Motor neuron (in vitro differentiated cells): ENCODE measurements at regions not wholly inside any gene's neighbourhood (a gene's known extent, or its start where the extent isn't known, plus 50 kb on each side); places are given as distances from the start of the nearest gene placed in this dataset.

Source experiments
- ATAC-seq, 8 experiments: fragments of 200-7000 bp; cut with Tn5 transposase; replicated peaks in 6 of 8; 2 replicates each; pipeline ENCODE4 v1.8.0; 2021; ENCODE audit warnings: mild to moderate bottlenecking in 8 of 8, moderate library complexity in 8 of 8
- H3K27ac ChIP-seq, 2 donors: fragments of 250-450 bp; sonication (Bioruptor Pico); 2 replicates each; pipeline ENCODE4 v1.9.0; 2021; ENCODE audit warnings: antibody characterized with exemption in 2 of 2, mild to moderate bottlenecking in 2 of 2, moderate library complexity in 1 of 2
- H3K4me1 ChIP-seq, 2 donors: fragments of 250-450 bp; sonication (Bioruptor Pico); replicated peaks in 1 of 2; 2 replicates each; pipeline ENCODE4 v1.6.1; 2021; ENCODE audit warnings: antibody characterized with exemption in 2 of 2, mild to moderate bottlenecking in 2 of 2, moderate library complexity in 1 of 2
- H3K4me3 ChIP-seq, 5 donors: fragments of 250-450 bp; sonication (Bioruptor Pico); 2 replicates each; pipeline ENCODE4 v1.9.0; 2021; ENCODE audit warnings: antibody characterized with exemption in 5 of 5, mild to moderate bottlenecking in 5 of 5, moderate library complexity in 4 of 5
- WGBS, 10 experiments: fragments of 450-650 bp; shearing (Covaris generic); methylation state at CpG; one replicate each; pipeline ENCODE4 v1.0.0; 2022; 5-methylcytosine and 5-hydroxymethylcytosine counted together
- in situ Hi-C, 9 experiments: fragments of 400-800 bp; cut with MboI; loops; one replicate each; pipeline ENCODE4 v1.15.0; 2021; ENCODE audit warnings: low sequenced_read_pairs in 9 of 9, low pct_unique_long_range_greater_than_20kb in 2 of 9; ENCODE audit not compliant: unreplicated experiment in 9 of 9

DNA sequence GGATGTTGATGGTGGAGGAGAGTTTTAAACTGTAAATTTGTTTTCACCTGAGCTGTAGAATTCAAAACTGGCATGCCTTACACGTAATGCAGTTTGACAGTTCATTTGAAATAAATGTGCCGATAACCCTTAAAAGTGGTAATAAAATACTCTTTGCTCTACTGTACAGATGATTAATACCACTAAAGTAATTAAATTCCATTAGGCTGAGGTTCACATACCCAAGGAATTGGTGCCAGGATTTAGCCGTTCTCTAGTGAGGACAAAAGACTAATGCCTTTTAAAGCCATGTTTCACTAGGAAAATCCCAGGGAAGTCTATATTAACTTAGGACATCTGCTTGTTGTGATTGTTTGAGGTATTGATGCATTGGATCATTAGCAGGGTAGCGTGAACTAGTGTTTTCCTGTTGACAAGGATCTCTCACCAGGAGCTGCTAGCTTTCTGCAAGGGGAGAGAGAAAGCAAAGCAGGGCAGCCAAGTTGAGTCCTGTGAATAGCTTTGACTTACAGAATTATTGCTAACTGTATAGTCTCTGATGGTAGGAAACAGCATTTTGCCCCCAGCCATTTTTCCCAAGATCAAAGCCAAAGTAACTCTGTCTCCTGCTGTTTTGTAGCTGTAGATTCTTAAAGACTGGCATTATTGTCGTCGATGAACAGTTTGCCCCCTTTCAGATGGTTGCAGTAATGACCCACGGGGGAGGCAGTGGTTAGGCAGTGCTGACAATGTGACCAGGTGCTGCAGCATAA, 280.9 kb upstream of the FANCL start:
- no peak overlapping the region for H3K4me3 ChIP-seq
- WGBS, 10 experiments = 16 to 83% (median 59%) methylated on average over 2 to 7 of the region's 7 CpGs

DNA sequence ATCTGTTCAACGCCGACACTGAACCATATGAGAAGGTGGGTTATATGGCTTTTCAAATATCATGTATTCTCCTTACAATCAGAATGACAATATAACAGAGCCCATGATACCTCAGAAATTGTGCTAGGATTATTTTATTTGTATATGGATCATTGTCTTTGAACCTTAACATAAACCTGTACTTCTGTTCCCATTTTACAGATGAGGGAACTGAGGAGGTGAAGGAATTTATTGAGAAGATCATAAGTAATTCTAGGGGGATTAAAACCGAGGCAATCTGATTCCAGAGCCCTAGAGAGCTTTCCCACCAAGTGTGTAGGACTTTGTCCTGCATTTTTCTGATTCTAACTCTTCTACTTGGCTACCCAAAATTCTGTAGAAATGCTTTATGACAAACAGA, 279.8 kb upstream of the FANCL start:
- WGBS, 10 experiments = 0 to 100% (median 90%) methylated on average over 1 to 3 of the region's 3 CpGs; no CpG with 5 or more reads in 2 of the 10 experiments
- in situ Hi-C loops = no loop called here
- no peak for ATAC-seq
- Histone ChIP-seq H3K4me1 (peaks cover 3 to 19% of the 10 kb centered on the region in 2 donors), H3K27ac (no peak overlapping the region), H3K4me3 (no peak overlapping the region)

More for the DNA sequence above, 280.9 kb upstream of the FANCL start:
- peaks cover 3 to 19% of the 10 kb centered on the region in 2 donors for H3K4me1 ChIP-seq
- ATAC-seq = peak in 5 of 8 experiments; percentile 42 to 69 (median 55)
- peak overlapping the region in 1 of 2 donors; percentile 10 for H3K27ac ChIP-seq
- in situ Hi-C loops = no loop called here

- Histone ChIP-seq H3K4me1 (peaks cover 3 to 19% of the 10 kb centered on the region in 2 donors), H3K4me3 (no peak overlapping the region), H3K27ac (no peak overlapping the region)
- in situ Hi-C loops = no loop called here
- no peak for ATAC-seq
- 35 to 100% (median 100%) methylated on average over 1 to 2 of the region's 2 CpGs for WGBS, 10 experiments
These were observed 276.8 kb upstream of the FANCL start for GRCh38 chr2:58517881-58518280.

- Histone ChIP-seq H3K27ac (no peak overlapping the region), H3K4me3 (no peak overlapping the region), H3K4me1 (peaks cover 0 to 9% of the 10 kb centered on the region in 2 donors)
- in situ Hi-C loops = no loop called here
- WGBS, 10 experiments = 56 to 100% (median 93%) methylated on average over 1 to 3 of the region's 3 CpGs; no CpG with 5 or more reads in 2 of the 10 experiments
- no peak for ATAC-seq
These were observed 275.6 kb upstream of the FANCL start for GRCh38 chr2:58516695-58517094.

DNA sequence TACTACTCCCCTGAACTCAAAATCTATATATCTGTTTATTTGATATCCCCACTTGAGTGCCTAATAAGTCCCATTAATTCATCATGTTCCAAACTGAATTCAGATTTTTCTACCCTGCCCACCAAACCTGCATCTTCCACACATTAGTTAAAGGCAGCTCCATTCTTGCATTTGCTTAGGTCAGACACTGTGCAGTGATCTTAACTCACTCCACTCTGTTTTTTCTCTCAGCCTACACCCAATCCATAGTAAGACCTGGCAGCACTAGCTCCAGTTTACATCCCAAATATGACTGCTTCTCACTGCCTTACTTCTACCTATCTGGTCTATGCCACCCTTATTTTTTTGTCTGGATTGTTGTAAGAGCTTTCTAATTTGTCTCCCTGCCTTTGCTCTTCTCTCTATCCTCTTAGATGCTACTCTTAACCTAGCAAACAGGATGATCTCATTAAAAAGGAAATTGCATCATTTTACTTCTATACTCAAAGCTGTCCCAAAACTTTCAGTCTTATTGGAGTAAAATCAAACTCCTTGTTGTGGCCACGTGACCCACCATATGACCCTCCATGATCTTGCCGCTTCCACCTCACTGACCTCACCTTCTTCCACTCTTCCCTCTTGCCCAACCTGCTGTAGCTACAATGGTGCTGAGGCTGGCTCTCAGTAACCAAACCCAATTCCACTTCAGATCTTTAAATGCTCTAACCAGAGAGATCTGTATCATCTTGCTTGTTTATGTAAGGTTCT, 274.9 kb upstream of the FANCL start:
- in situ Hi-C loops = no loop called here
- H3K4me3 ChIP-seq = no peak overlapping the region
- no peak overlapping the region for H3K27ac ChIP-seq
- peaks cover 0 to 3% of the 10 kb centered on the region in 2 donors for H3K4me1 ChIP-seq
- peak in 3 of 8 experiments; percentile 27 to 66 (median 30) for ATAC-seq
- WGBS, 10 experiments = 33 to 100% (median 90%) methylated on average over 1 to 2 of the region's 2 CpGs; no CpG with 5 or more reads in 1 of the 10 experiments

DNA sequence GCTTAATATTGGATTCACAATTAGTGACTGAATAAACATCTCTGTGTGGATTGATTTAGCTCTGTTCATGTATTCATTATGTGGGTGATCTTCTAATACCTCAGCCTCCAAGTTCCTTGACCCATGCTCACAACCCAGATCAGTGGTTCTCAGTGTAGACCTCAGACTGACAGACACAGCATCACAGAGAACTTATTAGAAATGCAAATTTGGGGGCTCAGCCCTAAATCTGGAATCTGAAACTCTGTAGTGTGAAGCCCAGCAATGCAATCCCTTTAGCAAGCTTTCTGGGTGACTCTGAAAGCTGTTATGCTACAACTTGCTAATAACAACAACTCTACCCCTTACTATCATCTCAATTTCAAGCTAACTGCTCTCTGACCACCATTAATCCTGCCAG, 273.1 kb upstream of the FANCL start:
- Histone ChIP-seq H3K4me3 (no peak overlapping the region), H3K4me1 (no peaks in the 10 kb centered on the region), H3K27ac (no peak overlapping the region)
- in situ Hi-C loops = no loop called here
- ATAC-seq = peak in 2 of 8 experiments; percentile 68 to 69

- WGBS, 10 experiments = 0 to 86% (median 67%) methylated on average over 1 of the region's 1 CpG; no CpG with 5 or more reads in 5 of the 10 experiments
- Histone ChIP-seq H3K27ac (no peak overlapping the region), H3K4me1 (peaks cover 0 to 4% of the 10 kb centered on the region in 2 donors), H3K4me3 (no peak overlapping the region)
- in situ Hi-C loops = no loop called here
- ATAC-seq = no peak
These were observed 271.8 kb upstream of the FANCL start for GRCh38 chr2:58512878-58513277.

DNA sequence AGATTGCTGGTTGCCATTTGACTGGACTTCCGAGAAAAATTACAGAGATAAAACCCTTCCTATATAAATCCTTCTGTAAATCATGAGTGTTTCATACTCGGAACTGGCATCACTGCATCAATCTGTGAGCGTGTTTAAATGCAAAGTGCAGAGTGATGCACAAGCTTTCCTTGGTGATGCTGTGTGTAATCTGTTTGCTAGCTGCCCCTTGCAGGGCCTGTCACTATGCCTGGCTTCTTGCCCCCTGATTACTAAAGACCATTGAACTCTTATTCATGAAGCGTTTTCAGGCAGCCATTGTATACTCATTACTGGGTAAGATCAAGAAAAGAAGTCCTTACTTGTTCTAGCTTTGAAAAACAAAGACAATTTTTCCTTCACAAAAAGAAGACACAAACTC, 266.9 kb upstream of the FANCL start:
- peaks cover 0 to 5% of the 10 kb centered on the region in 2 donors for H3K4me1 ChIP-seq
- in situ Hi-C loops = no loop called here
- H3K27ac ChIP-seq = no peak overlapping the region
- peak in 1 of 8 experiments; percentile 43 for ATAC-seq
- no peak overlapping the region for H3K4me3 ChIP-seq
- WGBS, 10 experiments = 23 to 64% (median 56%) methylated on average over 1 to 4 of the region's 4 CpGs; no CpG with 5 or more reads in 2 of the 10 experiments

DNA sequence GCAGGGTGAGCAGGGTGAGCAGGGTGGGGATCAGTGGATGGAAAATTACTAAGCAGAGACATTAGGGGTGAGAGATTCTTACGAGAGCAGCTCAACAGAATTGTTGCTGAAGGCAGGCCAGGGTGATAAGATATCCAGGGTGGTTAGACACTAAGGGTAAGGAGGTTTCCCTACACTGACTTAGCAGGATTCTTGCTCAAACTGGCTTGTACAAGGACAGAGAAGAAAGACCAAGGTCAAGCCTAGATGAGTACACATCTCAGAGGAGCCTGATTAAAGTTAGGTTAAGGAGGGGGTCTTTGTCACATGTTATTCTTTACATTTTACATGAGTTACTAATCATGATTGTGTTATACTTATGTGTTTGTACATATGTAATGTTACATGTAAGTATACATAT, 262.8 kb upstream of the FANCL start:
- in situ Hi-C loops = no loop called here
- no peak overlapping the region for H3K27ac ChIP-seq
- ATAC-seq = no peak
- H3K4me1 ChIP-seq = peaks cover 0 to 5% of the 10 kb centered on the region in 2 donors
- H3K4me3 ChIP-seq = no peak overlapping the region
- WGBS, 10 experiments = 20 to 100% (median 83%) methylated on average over 1 of the region's 1 CpG; no CpG with 5 or more reads in 3 of the 10 experiments

- 17 to 96% (median 68%) methylated on average over 2 to 3 of the region's 3 CpGs; no CpG with 5 or more reads in 2 of the 10 experiments for WGBS, 10 experiments
- Histone ChIP-seq H3K4me3 (no peak overlapping the region), H3K27ac (no peak overlapping the region), H3K4me1 (peaks cover 0 to 2% of the 10 kb centered on the region in 2 donors)
- no peak for ATAC-seq
- in situ Hi-C loops = no loop called here
These were observed 261.8 kb upstream of the FANCL start for GRCh38 chr2:58502931-58503330.

DNA sequence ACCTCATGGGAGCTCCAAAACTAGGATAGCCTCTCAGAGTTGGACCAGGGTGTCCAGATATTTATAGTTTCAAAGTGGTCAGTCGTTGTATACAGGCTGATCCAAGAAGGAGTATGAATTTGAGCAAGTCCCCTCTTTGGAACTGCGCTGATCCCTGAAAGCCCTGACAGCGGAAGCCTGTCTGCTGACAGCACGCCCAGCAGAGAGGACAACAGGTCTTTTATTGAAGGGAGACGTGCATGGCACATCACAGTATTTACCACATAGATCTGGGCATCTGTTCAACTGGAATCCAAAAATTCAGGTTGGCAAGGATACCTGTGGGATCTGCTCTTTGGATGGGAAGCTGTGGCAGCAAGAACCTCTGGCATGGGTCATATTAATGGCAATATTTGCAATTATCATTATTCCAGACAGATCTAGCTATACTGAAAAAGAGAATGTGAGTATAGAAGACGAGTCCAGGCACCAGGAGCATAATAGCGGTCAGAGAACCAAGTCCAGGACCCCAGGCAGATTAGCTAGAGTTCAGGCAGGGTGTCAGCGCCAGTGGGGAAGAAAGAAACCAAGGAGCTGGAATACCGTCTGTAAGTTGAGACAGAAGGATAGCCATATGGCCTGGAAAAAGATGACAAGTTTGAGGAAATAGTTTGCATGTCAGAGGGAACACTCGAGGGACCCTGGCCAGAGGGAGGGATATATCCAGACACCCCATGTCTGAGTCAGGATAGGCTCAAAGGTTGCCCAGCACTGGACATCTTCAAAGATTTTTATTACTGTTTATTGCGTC, 260.4 kb upstream of the FANCL start:
- in situ Hi-C loops = no loop called here

GRCh38 chr2:58497168-58497567, 256.0 kb upstream of the FANCL start:
- Histone ChIP-seq H3K27ac (no peak overlapping the region), H3K4me3 (no peak overlapping the region), H3K4me1 (peaks cover 4 to 22% of the 10 kb centered on the region in 2 donors)
- in situ Hi-C loops = no loop called here
- peak in 1 of 8 experiments; percentile 41 for ATAC-seq
- WGBS, 10 experiments = 0 to 60% (median 21%) methylated on average over 1 to 3 of the region's 3 CpGs

More for the DNA sequence above, 260.4 kb upstream of the FANCL start:
- no peak overlapping the region for H3K4me3 ChIP-seq
- WGBS, 10 experiments = 33 to 96% (median 74%) methylated on average over 2 to 11 of the region's 11 CpGs
- H3K4me1 ChIP-seq = peaks cover 0 to under 1% of the 10 kb centered on the region in 2 donors
- H3K27ac ChIP-seq = no peak overlapping the region
- no peak for ATAC-seq

DNA sequence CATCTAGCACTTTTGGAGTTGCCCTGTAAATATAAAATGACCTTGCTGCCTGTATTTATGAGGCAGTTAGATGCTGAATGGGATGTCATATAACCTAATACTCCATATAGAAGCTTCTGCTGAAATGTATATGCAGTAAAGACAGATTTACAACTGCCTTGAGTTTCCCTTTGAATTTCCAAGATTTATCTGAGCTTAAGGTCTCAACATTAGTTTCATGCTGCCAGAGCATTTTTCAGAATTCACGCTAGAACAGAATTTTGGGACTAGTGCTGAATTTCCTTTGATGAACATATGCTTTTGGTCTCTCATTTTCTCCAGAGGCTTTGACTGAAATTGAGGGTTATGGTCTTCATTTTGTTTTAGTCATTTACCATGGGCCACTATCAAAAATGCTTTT, 254.7 kb upstream of the FANCL start:
- no peak overlapping the region for H3K27ac ChIP-seq
- H3K4me3 ChIP-seq = no peak overlapping the region
- in situ Hi-C loops = no loop called here
- no peak for ATAC-seq
- WGBS, 10 experiments = 38 to 100% (median 66%) methylated on average over 1 of the region's 1 CpG; no CpG with 5 or more reads in 2 of the 10 experiments
- peaks cover 4 to 22% of the 10 kb centered on the region in 2 donors for H3K4me1 ChIP-seq
